SU-DHL-6 (cell line): ENCODE measurements at regions not wholly inside any gene's neighbourhood (a gene's known extent, or its start where the extent isn't known, plus 50 kb on each side); places are given as distances from the start of the nearest gene placed in this dataset.

Experiments used
- H2AFZ ChIP-seq: fragments of 200-600 bp; sonication (generic); 2 replicates; pipeline ENCODE4 v1.6.1; 2014; ENCODE audit warnings: low read depth, mild to moderate bottlenecking, moderate library complexity, mixed read lengths, antibody characterized with exemption, low read length; ENCODE audit not compliant: severe bottlenecking
- H3F3A ChIP-seq: fragments of 200-600 bp; shearing (Covaris generic); 2 replicates; pipeline ENCODE4 v1.6.0; 2016; ENCODE audit warnings: antibody characterized with exemption, mild to moderate bottlenecking; ENCODE audit not compliant: insufficient read depth
- H3K27ac ChIP-seq: fragments of 200-600 bp; sonication (generic); 2 replicates; pipeline ENCODE4 v1.5.1; 2016; ENCODE audit warnings: low read depth, mild to moderate bottlenecking, low read length, moderate library complexity, mixed read lengths
- H3K27me3 ChIP-seq: fragments of 200-600 bp; sonication (generic), shearing (Covaris generic); 2 replicates; pipeline ENCODE4 v1.6.0; 2014; ENCODE audit warnings: mild to moderate bottlenecking, low read length
- H3K36me3 ChIP-seq: fragments of 200-600 bp; sonication (generic); 2 replicates; pipeline ENCODE4 v1.6.1; 2014; ENCODE audit warnings: mild to moderate bottlenecking, low read length, mixed read lengths
- H3K4me2 ChIP-seq: fragments of 300-600, 200-600 bp; shearing (Covaris generic), sonication (generic); 2 replicates; pipeline ENCODE4 v1.6.0; 2014; ENCODE audit warnings: low read length, low read depth, mild to moderate bottlenecking; ENCODE audit not compliant: poor library complexity, severe bottlenecking
- H3K4me3 ChIP-seq: fragments of 200-600 bp; sonication (generic); 2 replicates; pipeline ENCODE4 v1.5.1; 2014; ENCODE audit warnings: antibody characterized with exemption, low read length, mild to moderate bottlenecking, mixed read lengths; ENCODE audit not compliant: insufficient read depth, poor library complexity, severe bottlenecking
- H3K79me2 ChIP-seq: fragments of 200-600 bp; sonication (generic); 2 replicates; pipeline ENCODE4 v1.6.1; 2014; ENCODE audit warnings: mild to moderate bottlenecking, low read length, moderate library complexity; ENCODE audit not compliant: insufficient read depth
- H3K9ac ChIP-seq: fragments of 200-600 bp; sonication (generic); 2 replicates; pipeline ENCODE4 v1.7.0; 2014; ENCODE audit warnings: mild to moderate bottlenecking, low read length
- H3K9me2 ChIP-seq: fragments of 200-600 bp; sonication (generic); replicated peaks from 2 replicates; pipeline ENCODE4 v1.6.1; 2014; ENCODE audit warnings: low read length; ENCODE audit not compliant: insufficient read depth
- H3K9me3 ChIP-seq: fragments of 200-600 bp; sonication (generic); 2 replicates; pipeline ENCODE4 v1.6.1; 2014; ENCODE audit warnings: low read length, mixed read lengths; ENCODE audit not compliant: insufficient read depth
- H4K20me1 ChIP-seq: fragments of 200-600 bp; sonication (generic); 2 replicates; pipeline ENCODE4 v1.6.1; 2014; ENCODE audit warnings: low read depth, mild to moderate bottlenecking, antibody characterized with exemption, low read length, moderate library complexity, mixed read lengths
- CTCF ChIP-seq: fragments of 200-600 bp; sonication (generic); IDR thresholded peaks from one replicate; pipeline ENCODE4 v1.5.1; 2017; ENCODE audit warnings: antibody characterized with exemption, mild to moderate bottlenecking, low read length, moderate library complexity; ENCODE audit not compliant: insufficient read depth, poor library complexity, severe bottlenecking
- EZH2phosphoT487 ChIP-seq: fragments of 200-600 bp; sonication (generic), shearing (Covaris generic); conservative IDR thresholded peaks from 2 replicates; pipeline ENCODE4 v1.6.1; 2018; ENCODE audit warnings: mild to moderate bottlenecking, antibody characterized with exemption, low read length, moderate library complexity, mixed read lengths

- Histone ChIP-seq H3K4me3 (no peak overlapping the region), H4K20me1 (no peaks in the 10 kb centered on the region), H3K9ac (no peak overlapping the region), H3K27ac (no peak overlapping the region), H3K4me2 (no peak overlapping the region), H3K36me3 (no peaks in the 10 kb centered on the region), H3F3A (no peaks in the 10 kb centered on the region), H2AFZ (no peak overlapping the region), H3K27me3 (no peaks in the 10 kb centered on the region), H3K79me2 (no peaks in the 10 kb centered on the region), H3K9me3 (no peaks in the 10 kb centered on the region), H3K9me2 (no peaks in the 10 kb centered on the region)
- TF ChIP-seq EZH2phosphoT487 (no peak), CTCF (no peak)
Measured at GRCh38 chr7:121755286-121755685, 117.7 kb upstream of the PTPRZ1 start.

GRCh38 chr7:121753944-121754343 is 119.0 kb upstream of the PTPRZ1 start:
- H3K79me2 ChIP-seq: no peaks in the 10 kb centered on the region
- no peaks in the 10 kb centered on the region for H3K9me2 ChIP-seq
- H3K27me3 ChIP-seq: no peaks in the 10 kb centered on the region
- H3F3A ChIP-seq: no peaks in the 10 kb centered on the region
- no peak overlapping the region for H3K4me3 ChIP-seq
- H3K27ac ChIP-seq: no peak overlapping the region
- H4K20me1 ChIP-seq: no peaks in the 10 kb centered on the region
- H3K4me2 ChIP-seq: no peak overlapping the region
- TF ChIP-seq CTCF: no peak
- TF ChIP-seq EZH2phosphoT487: no peak
- no peaks in the 10 kb centered on the region for H3K36me3 ChIP-seq
- no peaks in the 10 kb centered on the region for H3K9me3 ChIP-seq
- H3K9ac ChIP-seq: no peak overlapping the region
- no peak overlapping the region for H2AFZ ChIP-seq

DNA sequence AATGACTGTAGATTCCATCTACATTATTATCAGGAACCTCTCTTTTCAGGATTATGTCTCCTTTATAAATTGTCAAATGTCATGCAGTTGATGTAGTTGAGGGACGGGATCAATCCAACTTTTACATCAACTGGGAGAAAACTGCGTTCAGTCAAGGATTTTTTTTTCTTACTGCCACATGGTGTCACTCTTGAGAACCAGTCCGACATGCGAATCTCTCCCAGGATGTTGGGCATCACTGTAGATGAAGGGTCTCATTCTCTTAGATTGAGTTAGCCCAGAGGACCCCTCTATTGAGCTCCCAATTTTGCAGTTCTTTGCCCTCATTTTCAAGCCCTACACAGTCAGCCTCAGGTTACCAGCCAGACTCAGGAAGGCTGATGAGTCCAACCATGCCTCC is 120.3 kb upstream of the PTPRZ1 start:
- Histone ChIP-seq H3K9me2 (no peaks in the 10 kb centered on the region), H4K20me1 (no peaks in the 10 kb centered on the region), H3K4me3 (no peak overlapping the region), H3K79me2 (no peaks in the 10 kb centered on the region), H3K9me3 (no peaks in the 10 kb centered on the region), H3K27ac (no peak overlapping the region), H3K27me3 (no peaks in the 10 kb centered on the region), H3K4me2 (no peak overlapping the region), H3K36me3 (no peaks in the 10 kb centered on the region), H2AFZ (no peak overlapping the region), H3K9ac (no peak overlapping the region), H3F3A (no peaks in the 10 kb centered on the region)
- TF ChIP-seq EZH2phosphoT487: no peak
- TF ChIP-seq CTCF: no peak

DNA sequence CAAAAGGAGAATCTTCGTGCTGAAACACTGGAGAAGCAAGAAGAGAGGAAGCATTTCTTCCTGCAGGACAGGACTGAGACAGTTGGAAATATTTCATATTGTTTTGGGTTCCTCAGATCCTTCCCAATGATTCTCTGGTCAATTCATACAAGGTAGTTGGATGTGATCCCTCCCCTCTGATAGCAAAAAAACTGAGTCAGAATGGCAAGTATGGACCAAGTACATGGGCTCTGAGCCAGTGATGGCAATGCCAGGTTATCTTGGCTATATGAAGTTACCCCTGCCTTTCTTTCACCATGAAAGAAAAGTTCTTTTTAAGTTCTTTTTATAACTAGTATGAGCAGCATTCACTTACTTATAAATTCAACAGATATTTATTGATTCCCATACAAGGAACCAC is 124.4 kb upstream of the PTPRZ1 start:
- Histone ChIP-seq H3K79me2 (no peaks in the 10 kb centered on the region), H3K9me2 (no peaks in the 10 kb centered on the region), H2AFZ (no peak overlapping the region), H3K27ac (no peak overlapping the region), H3K9ac (no peak overlapping the region), H3K9me3 (no peaks in the 10 kb centered on the region), H3K4me3 (no peak overlapping the region), H3K4me2 (no peak overlapping the region), H3K27me3 (no peaks in the 10 kb centered on the region), H4K20me1 (no peaks in the 10 kb centered on the region), H3K36me3 (no peaks in the 10 kb centered on the region), H3F3A (no peaks in the 10 kb centered on the region)
- TF ChIP-seq CTCF (no peak), EZH2phosphoT487 (no peak)
